HG03103 (cell line): ENCODE measurements at regions not wholly inside any gene's neighbourhood (a gene's known extent, or its start where the extent isn't known, plus 50 kb on each side); places are given as distances from the start of the nearest gene placed in this dataset.
A peak's percentile ranks its signal among the peaks of the same experiment; 100 is the strongest.
"Not testable (repeated sequence)": the region's sequence is repeated elsewhere in the genome, so short reads cannot be mapped to it uniquely, and the experiment has no call there.

Source experiments
- ATAC-seq: cut with Tn5 transposase; IDR thresholded peaks from one replicate; pipeline ENCODE4 v1.9.1; 2021; ENCODE audit warnings: low read depth; ENCODE audit not compliant: unreplicated experiment

- ATAC-seq, result no peak
Observed at GRCh38 chr6:149127212-149127611, 190.3 kb upstream of the TAB2 start.

GRCh38 chr6:149128489-149129145 is 188.9 kb upstream of the TAB2 start:
- no peak for ATAC-seq

DNA sequence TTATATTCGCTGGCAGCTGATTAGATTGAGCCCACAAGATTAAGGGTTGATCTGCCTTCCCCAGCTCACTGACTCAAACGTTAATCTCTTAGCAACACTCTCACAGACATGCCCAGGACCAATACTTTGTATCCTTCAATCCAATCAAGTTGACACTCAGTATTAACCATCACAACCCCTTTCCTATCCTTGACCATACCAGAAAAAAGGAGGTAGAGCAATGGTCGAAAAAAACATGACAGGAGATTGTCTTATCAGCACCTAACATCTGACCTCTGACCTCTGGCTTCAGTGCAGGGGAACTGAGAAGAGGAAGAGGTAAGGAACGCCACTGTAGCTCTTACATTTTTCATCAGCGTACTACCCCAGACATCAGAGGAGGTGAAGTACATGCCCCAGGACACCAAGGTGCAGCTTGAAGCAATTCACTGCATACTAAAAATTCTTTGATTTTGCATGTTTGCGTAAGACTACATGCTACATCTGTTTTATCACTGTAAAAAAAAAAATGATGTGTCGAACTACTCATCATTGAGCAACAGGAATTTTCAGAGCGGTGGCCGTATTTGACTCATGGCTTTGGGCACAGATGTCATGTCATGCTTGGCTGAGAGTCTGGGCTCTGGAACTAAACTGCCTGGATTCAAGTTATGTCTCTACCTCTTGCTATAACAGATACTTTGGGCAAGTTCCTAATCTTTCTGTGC is 188.0 kb upstream of the TAB2 start:
- no peak for ATAC-seq

- ATAC-seq, result no peak
Observed at GRCh38 chr6:149130090-149130489, 187.4 kb upstream of the TAB2 start.

DNA sequence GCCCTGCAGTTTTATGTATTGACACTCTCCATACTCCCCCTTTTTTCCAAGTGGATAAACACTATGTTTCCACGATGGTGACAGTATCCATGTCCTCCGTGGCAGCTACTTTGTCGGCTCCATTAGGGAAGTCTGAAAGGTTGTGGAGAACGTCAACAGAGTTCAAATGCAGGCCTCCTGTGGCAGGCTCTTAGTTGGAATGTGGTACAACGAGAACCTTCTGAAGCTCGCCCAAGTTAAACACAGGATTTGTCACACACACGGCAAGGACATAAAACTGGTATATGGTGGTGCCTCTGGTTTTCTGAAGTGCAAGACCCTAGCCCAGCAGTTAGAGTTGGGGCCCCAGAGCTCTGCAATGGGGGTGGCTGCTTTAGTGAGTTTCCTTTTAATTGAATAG is 187.0 kb upstream of the TAB2 start:
- no peak for ATAC-seq

DNA sequence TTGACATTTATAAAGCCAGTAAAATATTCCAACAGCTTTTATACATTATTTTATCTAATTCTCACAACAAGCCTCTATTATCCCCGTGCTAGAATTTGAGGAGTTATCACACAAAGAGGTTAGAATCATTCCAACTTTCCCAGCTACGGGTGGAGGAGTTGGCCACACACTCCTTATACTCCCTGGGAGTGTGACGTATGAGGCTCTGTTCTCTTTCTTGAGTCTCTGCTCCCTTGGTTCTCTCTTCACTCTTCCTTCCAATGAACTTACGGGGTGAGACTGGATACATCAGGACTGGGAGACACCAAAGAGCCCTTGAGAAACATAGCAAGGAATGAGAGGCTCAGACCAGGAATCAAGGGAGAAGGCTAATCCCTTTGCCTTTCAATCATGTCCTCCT is 185.6 kb upstream of the TAB2 start:
- ATAC-seq, result no peak

- no peak for ATAC-seq
Observed at GRCh38 chr6:149132336-149132735, 185.2 kb upstream of the TAB2 start.

DNA sequence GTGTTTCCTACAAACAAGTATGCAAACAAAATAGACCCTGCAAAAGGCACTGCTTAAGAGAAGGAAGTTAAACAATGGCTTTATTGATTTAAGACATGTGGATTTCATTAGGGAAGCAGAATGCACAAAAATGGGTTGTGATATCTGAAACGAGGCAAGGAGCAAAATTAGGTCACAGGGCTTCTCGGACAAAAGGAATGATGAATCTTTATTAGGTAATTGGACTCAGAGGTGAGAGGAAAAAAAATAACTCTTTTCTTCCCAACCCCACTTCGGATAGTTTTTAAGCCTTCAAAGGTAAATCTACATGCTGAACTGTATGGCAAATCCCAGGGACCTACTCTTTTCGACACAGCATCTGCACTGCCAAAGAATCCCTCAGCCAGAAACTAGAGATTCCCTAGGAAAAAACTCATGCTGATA is 183.0 kb upstream of the TAB2 start:
- ATAC-seq, result no peak

- ATAC-seq, result no peak
Observed at GRCh38 chr6:149135809-149136208, 181.7 kb upstream of the TAB2 start.

- ATAC-seq, result no peak
Observed at GRCh38 chr6:149136273-149136912, 181.1 kb upstream of the TAB2 start.

DNA sequence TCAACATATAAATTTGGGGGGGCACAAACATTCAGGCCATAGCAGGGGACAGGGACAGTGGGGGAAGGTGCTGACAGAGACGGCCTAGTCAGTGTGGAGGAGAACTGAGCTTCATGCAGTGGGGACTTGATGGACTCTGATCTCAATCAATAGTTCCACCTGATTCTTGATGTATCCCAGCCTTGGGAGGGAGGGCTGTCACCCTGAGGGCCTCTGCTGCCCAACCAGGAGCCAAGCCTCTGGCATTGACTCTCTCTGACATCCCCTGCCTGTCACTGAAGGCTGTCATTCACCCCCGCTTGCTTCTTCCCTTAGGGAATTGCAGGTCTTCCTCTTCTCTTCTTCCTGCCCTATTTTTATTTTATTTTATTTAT is 180.6 kb upstream of the TAB2 start:
- no peak for ATAC-seq

GRCh38 chr6:149137594-149137993 is 179.9 kb upstream of the TAB2 start:
- no peak for ATAC-seq

DNA sequence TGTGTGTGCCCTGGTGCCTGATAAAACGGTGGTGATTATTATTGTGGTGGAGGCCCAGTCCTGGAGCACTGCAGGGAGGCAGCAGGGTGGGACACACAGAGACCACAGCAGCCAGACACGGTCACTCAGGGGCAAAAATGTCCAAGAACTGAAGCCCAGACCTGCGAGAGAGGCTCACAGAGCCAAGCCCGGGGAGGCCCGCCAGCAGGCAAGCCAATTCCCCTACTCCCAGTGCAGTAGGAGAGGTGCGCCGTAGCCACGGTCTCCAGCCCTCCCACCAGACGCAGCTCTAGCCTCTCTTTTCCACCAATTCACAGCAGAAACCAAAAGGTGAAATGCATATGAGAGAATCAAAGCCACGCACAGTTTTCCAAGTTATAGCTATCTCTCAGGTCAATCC is 179.4 kb upstream of the TAB2 start:
- no peak for ATAC-seq

DNA sequence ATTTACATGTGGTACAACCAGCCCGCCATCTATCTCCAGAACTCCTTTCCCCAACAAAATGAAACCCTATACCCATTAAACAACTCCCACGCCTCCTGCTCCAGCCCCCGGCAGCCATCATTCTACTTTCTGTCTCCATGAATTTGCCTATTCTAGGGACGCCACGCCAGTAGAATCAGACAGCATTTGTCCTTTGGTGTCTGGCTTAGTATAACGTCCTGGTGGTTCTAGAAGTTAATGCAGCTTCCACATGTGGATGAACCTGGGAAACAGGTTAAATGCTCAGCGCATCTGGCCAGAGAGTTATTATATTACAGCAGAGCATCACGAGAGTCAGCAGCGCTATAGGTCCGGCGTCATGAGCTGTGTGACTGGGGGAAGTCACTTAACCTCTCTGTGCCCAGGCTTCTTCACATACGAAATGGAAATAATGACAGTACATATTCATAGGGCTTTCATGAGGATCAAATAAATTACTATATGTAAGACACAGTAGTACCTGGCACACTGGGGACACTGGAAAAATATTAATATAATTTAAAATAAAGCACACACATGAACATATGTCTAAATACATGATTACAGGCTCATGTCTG is 178.7 kb upstream of the TAB2 start:
- no peak for ATAC-seq

- ATAC-seq, result no peak
Observed at GRCh38 chr6:149139782-149140136, 177.8 kb upstream of the TAB2 start.

DNA sequence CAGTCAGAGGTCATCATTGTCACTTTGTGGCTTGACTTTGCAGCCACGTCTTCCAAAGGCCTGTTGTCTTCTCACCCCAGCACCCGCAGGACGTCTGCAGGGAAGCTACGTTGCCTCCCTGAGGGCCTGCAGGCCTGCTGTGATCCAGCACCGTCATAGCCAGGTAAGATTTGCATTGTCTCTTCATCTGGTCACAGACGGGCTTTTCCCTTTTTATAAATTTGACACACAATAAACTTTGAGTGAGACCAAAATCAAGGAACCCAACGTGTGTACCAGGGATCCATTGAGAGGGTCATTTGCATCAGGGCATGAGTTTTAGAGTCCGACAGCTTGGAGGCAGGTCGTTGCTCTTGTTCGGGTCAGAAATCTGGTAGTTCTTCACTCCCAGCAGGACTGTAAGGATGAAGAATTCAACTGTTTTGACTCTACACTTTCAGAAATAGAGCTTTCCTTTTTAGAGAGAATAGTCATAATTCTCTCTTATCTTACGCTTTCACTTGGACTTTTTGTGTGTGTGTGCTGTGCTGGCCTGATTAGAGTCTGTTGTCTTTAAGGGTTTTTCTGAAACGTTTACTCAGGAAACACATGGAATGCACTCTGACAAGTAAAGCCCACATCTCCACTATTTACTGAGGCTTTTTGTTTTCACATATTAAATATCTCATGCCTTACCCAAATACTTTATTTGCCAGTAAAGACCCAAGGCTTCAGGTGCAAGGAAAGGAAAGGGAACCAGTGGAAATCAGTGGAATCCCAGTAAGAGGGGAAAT is 177.2 kb upstream of the TAB2 start:
- peak; percentile 74 for ATAC-seq

- ATAC-seq, result no peak
Observed at GRCh38 chr6:149140910-149141290, 176.6 kb upstream of the TAB2 start.

DNA sequence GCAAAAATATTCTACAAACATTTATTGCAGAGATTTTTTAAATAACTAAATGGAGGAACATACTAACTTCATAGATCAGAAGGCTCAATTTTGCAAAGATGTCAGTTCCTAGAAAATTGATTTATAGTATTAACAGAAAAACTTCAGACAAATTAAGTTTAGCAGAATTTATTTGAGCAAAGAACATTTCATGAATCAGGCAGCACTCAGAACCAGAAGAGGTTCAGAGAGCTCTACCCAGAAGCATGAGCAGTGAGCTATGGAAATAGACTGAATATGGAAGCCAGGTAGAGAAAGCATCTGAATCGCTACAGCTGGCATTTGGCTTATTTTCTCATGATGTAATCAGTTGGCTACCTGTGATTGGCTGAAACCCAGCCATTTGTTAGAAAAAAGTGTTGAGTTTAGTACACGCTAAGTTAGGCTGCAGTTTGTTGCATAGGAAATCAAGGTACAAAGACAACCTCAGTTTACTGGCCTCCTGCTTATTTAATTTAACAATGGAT is 174.5 kb upstream of the TAB2 start:
- no peak for ATAC-seq

GRCh38 chr6:149145800-149146199 is 171.7 kb upstream of the TAB2 start:
- not testable (repeated sequence) for ATAC-seq

DNA sequence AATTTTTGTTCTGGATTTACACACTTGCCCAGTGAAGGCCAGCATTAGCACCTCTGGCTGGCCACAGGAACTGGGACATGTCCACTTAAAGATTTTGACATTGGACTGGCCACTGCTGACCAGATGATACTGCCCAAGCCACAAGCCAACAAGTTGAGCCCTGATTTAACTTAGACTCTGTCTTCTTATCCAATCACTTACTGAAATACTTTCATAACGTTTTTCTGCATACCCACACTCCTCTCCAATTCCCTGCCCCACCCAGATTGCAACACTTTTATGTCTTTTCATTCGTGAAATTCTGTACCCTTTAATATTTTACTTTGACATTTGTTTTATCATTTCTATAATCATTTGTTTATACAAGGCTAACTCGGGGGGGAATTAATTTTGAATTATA is 170.3 kb upstream of the TAB2 start:
- ATAC-seq, result no peak
